Astrocyte of the cerebellum (primary cell): ENCODE measurements at regions not wholly inside any gene's neighbourhood (a gene's known extent, or its start where the extent isn't known, plus 50 kb on each side); places are given as distances from the start of the nearest gene placed in this dataset.

Source experiments
- DNase-seq: peaks from one replicate; pipeline ENCODE4 v3.0.0-alpha.2; 2011; ENCODE audit warnings: low read depth
- H3K4me3 ChIP-seq: 2 replicates; pipeline ENCODE4 v1.5.1; 2011; ENCODE audit warnings: mild to moderate bottlenecking, low read depth, low read length, moderate library complexity
- CTCF ChIP-seq: IDR thresholded peaks from 2 replicates; pipeline ENCODE4 v1.5.1; 2012; ENCODE audit warnings: low read length, low read depth, moderate library complexity, mild to moderate bottlenecking; ENCODE audit errors: missing control alignments
- in situ Hi-C: cut with HindIII; loops from 2 replicates; pipeline ENCODE4 v1.10.0; 2017; ENCODE audit warnings: low sequenced_read_pairs

DNA sequence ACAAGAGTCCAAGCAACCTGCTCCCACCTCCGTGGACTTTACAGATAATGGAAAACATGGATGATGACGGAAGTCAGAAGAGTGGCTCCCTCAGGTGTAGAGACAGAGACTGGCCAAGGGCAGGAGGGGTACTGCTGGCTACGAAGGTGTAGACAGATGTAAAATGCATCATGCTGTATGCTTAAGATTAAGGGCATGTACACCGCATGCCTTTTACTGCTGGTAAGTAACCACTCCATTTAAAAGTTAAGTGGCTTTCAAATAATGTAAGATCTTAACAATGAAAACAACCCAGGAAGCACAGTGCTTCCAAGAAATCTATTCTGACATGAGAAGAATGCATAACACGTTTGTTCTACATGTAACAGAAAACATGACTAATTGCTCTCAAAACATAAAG is 76.9 kb upstream of the FAM9B start:
- DNase-seq: no peak
- no peak overlapping the region for H3K4me3 ChIP-seq
- in situ Hi-C loops: no loop called here
- no peak for TF ChIP-seq CTCF

DNA sequence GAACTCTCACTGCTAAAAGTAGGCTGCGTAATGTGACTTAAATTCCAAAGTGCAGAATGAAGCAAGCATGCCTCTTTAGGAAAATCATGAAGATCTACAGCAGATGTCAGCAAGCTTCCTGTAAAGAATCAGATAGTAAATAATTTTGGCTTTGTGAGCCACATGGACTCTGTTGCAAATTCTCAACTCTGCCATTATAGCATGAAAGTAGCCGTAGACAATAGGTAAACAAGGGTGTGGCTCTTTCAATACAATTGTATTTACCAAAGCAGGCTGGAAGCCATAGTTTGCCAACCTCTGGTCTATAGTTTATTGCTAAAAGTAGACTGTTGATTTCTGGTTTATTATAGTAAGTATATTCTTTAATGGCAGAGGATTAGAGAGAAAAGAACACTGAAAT is 80.3 kb upstream of the FAM9B start:
- no peak for TF ChIP-seq CTCF
- in situ Hi-C loops: no loop called here
- no peak overlapping the region for H3K4me3 ChIP-seq
- DNase-seq: no peak

DNA sequence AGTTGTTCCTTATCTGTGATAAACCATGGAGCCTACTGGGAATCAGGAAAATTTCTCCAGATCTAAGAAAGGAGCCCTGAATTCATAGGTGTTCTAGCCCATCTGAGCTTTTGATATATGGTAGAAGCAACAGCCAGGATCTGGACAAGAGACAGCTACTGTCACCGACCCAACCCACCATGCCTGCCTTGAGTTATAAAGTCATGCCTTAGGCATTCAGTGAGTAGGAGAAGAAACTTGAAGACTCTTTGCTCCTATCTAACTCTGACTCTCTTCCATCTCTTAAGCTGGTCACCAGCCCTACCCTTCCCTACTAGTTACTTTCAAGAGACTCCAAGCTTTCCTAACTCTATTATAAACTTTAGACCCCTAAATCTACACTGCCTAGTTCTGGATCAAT is 83.9 kb upstream of the FAM9B start:
- no peak for TF ChIP-seq CTCF
- H3K4me3 ChIP-seq: no peak overlapping the region
- in situ Hi-C loops: no loop called here
- no peak for DNase-seq

- TF ChIP-seq CTCF: no peak
- DNase-seq: no peak
- in situ Hi-C loops: no loop called here
- H3K4me3 ChIP-seq: no peak overlapping the region
Observed at GRCh38 chrX:9122519-9123245, 88.8 kb upstream of the FAM9B start.

GRCh38 chrX:9127986-9128385 is 94.1 kb upstream of the FAM9B start:
- no peak overlapping the region for H3K4me3 ChIP-seq
- no peak for TF ChIP-seq CTCF
- in situ Hi-C loops: no loop called here
- no peak for DNase-seq

GRCh38 chrX:9130031-9130430 is 96.1 kb upstream of the FAM9B start:
- TF ChIP-seq CTCF: no peak
- no peak overlapping the region for H3K4me3 ChIP-seq
- in situ Hi-C loops: no loop called here
- no peak for DNase-seq

GRCh38 chrX:9131066-9131465 is 97.1 kb upstream of the FAM9B start:
- in situ Hi-C loops: no loop called here
- TF ChIP-seq CTCF: no peak
- no peak overlapping the region for H3K4me3 ChIP-seq
- DNase-seq: no peak
